AG04450 (cell line): ENCODE measurements at regions not wholly inside any gene's neighbourhood (a gene's known extent, or its start where the extent isn't known, plus 50 kb on each side); places are given as distances from the start of the nearest gene placed in this dataset.

Source experiments
- CTCF ChIA-PET: fragments of 300-600, 350-600 bp; formaldehyde crosslinking; extraction: SDS; loops from one replicate; lab custom pipeline; 2022; ENCODE audit warnings: antibody characterized with exemption, inconsistent platforms; lab: Charles Lee
- POLR2A ChIA-PET: fragments of 350-600 bp; formaldehyde crosslinking; extraction: SDS; loops from one replicate; lab custom pipeline; 2021; ENCODE audit warnings: antibody characterized with exemption, inconsistent platforms; lab: Yijun Ruan, JAX
- DNase-seq: peaks from one replicate; pipeline ENCODE4 v3.0.0-alpha.2; 2011; ENCODE audit warnings: low read depth, low spot score
- H3K27ac ChIP-seq: one replicate; pipeline ENCODE4 v1.5.1; 2012; ENCODE audit warnings: low read depth, low read length, control low read depth
- H3K27me3 ChIP-seq: one replicate; pipeline ENCODE4 v1.6.0; 2012; ENCODE audit warnings: low read length; ENCODE audit not compliant: control insufficient read depth, insufficient read depth
- H3K4me3 ChIP-seq: 2 replicates; pipeline ENCODE4 v1.5.1; 2011; ENCODE audit warnings: mild to moderate bottlenecking, low read depth, low read length, control low read depth
- H3K9me3 ChIP-seq: 2 replicates; pipeline ENCODE4 v1.5.1; 2012; ENCODE audit warnings: low read length; ENCODE audit not compliant: control insufficient read depth, insufficient read depth
- CTCF ChIP-seq: IDR thresholded peaks from 2 replicates; pipeline ENCODE4 v1.5.1; 2011; ENCODE audit warnings: low read depth, low read length, control low read depth, inconsistent platforms

GRCh38 chr7:108863227-108863848, 293.7 kb downstream of the DNAJB9 start:
- CTCF ChIA-PET: no interaction called here
- TF ChIP-seq CTCF: no peak
- POLR2A ChIA-PET: no interaction called here
- no peaks in the 10 kb centered on the region for H3K27me3 ChIP-seq
- H3K27ac ChIP-seq: no peak overlapping the region
- no peak overlapping the region for H3K4me3 ChIP-seq
- peaks cover 7% of the 10 kb centered on the region for H3K9me3 ChIP-seq
- no peak for DNase-seq

- TF ChIP-seq CTCF: no peak
- CTCF ChIA-PET: no interaction called here
These were observed 299.4 kb downstream of the DNAJB9 start for GRCh38 chr7:108869070-108869469.

GRCh38 chr7:108875139-108875538, 305.5 kb downstream of the DNAJB9 start:
- no peak for TF ChIP-seq CTCF
- ChIA-PET POLR2A (no interaction called here), CTCF (no interaction called here)
- peaks cover 29% of the 10 kb centered on the region for H3K9me3 ChIP-seq
- H3K27me3 ChIP-seq: no peaks in the 10 kb centered on the region
- H3K27ac ChIP-seq: no peak overlapping the region
- no peak for DNase-seq
- H3K4me3 ChIP-seq: no peak overlapping the region

More at GRCh38 chr7:108869070-108869469, 299.4 kb downstream of the DNAJB9 start:
- DNase-seq: no peak
- Histone ChIP-seq H3K4me3 (no peak overlapping the region), H3K9me3 (peaks cover 12% of the 10 kb centered on the region), H3K27me3 (no peaks in the 10 kb centered on the region), H3K27ac (no peak overlapping the region)
- POLR2A ChIA-PET: no interaction called here

- ChIA-PET CTCF (no interaction called here), POLR2A (no interaction called here)
These were observed 321.2 kb downstream of the DNAJB9 start for GRCh38 chr7:108890862-108891261.

More at GRCh38 chr7:108890862-108891261, 321.2 kb downstream of the DNAJB9 start:
- Histone ChIP-seq H3K27me3 (no peaks in the 10 kb centered on the region), H3K4me3 (no peak overlapping the region), H3K9me3 (no peaks in the 10 kb centered on the region; the same call in 1 of the 2 replicates), H3K27ac (no peak overlapping the region)
- TF ChIP-seq CTCF: no peak
- DNase-seq: no peak
